ENCODE measurements at regions not wholly inside any gene's neighbourhood (a gene's known extent, or its start where the extent isn't known, plus 50 kb on each side); places are given as distances from the start of the nearest gene placed in this dataset.
"Not testable (repeated sequence)": the region's sequence is repeated elsewhere in the genome, so short reads cannot be mapped to it uniquely, and the experiment has no call there.

DNA sequence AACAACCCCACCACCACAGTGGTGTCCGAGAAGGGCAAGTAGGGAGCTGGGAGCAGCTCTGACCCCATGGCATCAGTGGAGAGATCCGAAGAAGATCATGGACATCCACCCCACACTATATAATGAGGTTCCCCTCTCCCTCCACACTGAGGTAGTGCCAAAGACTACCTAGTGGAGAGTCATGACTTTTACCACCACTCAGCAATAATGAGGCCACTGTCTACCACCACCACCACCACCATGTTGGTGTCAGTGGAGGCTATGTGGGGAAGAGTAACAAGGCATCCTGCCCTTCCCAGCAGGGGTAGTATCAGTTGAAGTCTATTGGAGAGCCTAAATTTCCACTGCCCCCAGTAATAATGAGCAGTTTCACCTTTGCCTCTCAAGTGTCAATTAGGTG, 321.7 kb upstream of the ZC3H15 start:
- H3K27ac ChIP-seq = no peak overlapping the region
- no peaks in the 10 kb centered on the region for H3K4me1 ChIP-seq
- no peak overlapping the region for H3K4me3 ChIP-seq
- no peak for DNase-seq (ENCODE audit: low spot score)
- H3K36me3 ChIP-seq = no peaks in the 10 kb centered on the region
- peaks cover 0 to 3% of the 10 kb centered on the region in 2 donors for H3K9me3 ChIP-seq
- no peak for TF ChIP-seq CTCF (IDR thresholded peaks at IDR 0.05)
- H3K27me3 ChIP-seq = no peaks in the 10 kb centered on the region

- no peak for TF ChIP-seq CTCF (IDR thresholded peaks at IDR 0.05)
- DNase-seq (ENCODE audit: low spot score) = no peak
- no peak overlapping the region for H3K27ac ChIP-seq
- no peaks in the 10 kb centered on the region for H3K36me3 ChIP-seq
- H3K9me3 ChIP-seq = no peaks in the 10 kb centered on the region
- no peaks in the 10 kb centered on the region for H3K4me1 ChIP-seq
- no peaks in the 10 kb centered on the region for H3K27me3 ChIP-seq
- H3K4me3 ChIP-seq = no peak overlapping the region
These were observed 315.4 kb upstream of the ZC3H15 start for GRCh38 chr2:186170693-186171092.

- Histone ChIP-seq H3K4me1 (no peaks in the 10 kb centered on the region), H3K27me3 (no peaks in the 10 kb centered on the region), H3K4me3 (no peak overlapping the region), H3K9me3 (no peaks in the 10 kb centered on the region), H3K27ac (no peak overlapping the region), H3K36me3 (no peaks in the 10 kb centered on the region)
- no peak for DNase-seq (ENCODE audit: low spot score)
- TF ChIP-seq CTCF (IDR thresholded peaks at IDR 0.05) = no peak
These were observed 304.4 kb upstream of the ZC3H15 start for GRCh38 chr2:186181625-186182024.

DNA sequence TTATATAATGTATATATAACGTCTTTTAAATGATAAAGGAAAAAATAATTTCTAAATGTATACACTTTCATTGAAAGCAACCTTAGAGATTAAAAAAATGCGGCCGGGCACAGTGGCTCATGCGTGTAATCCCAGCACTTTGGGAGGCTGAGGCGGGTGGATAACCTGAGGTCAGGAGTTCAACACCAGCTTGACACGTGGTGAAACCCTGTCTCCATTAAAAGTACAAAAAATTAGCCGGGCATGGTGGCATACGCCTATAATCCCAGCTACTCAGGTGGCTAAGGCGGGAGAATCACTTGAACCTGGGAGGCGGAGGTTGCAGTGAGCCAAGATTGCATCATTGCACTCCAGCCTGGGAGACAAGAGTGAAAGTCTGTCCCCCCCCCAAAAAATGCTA, 303.7 kb upstream of the ZC3H15 start:
- H3K4me3 ChIP-seq; H3K9me3 ChIP-seq; H3K36me3 ChIP-seq; H3K27me3 ChIP-seq; DNase-seq (ENCODE audit: low spot score); H3K27ac ChIP-seq; H3K4me1 ChIP-seq: not testable (repeated sequence)

DNA sequence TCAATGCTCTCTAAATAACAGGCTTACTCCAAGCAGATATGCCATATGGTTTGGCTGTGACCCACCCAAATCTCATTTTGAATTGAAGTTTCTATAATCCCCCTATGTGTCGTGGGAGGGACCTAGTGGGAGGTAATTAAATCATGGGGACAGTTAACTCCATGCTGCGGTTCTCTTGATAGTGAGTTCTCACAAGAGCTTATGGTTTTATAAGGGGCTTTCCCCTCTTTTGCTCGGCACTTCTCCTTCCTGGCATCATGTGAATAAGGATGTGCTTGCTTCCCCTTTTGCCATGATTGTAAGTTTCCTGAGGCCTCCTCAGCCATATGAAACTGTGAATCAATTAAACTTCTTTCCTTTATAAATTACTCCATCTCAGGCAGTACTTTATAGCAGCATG, 302.7 kb upstream of the ZC3H15 start:
- TF ChIP-seq CTCF (IDR thresholded peaks at IDR 0.05) = no peak
- DNase-seq (ENCODE audit: low spot score) = no peak

GRCh38 chr2:186187854-186188253, 298.2 kb upstream of the ZC3H15 start:
- no peak for DNase-seq (ENCODE audit: low spot score)
- H3K4me1 ChIP-seq = no peaks in the 10 kb centered on the region
- H3K4me3 ChIP-seq = no peak overlapping the region
- no peaks in the 10 kb centered on the region for H3K27me3 ChIP-seq
- no peak overlapping the region for H3K27ac ChIP-seq
- H3K36me3 ChIP-seq = no peaks in the 10 kb centered on the region
- TF ChIP-seq CTCF (IDR thresholded peaks at IDR 0.05) = no peak
- no peaks in the 10 kb centered on the region for H3K9me3 ChIP-seq

More for the DNA sequence above, 302.7 kb upstream of the ZC3H15 start:
- H3K27ac ChIP-seq = no peak overlapping the region
- H3K9me3 ChIP-seq = no peaks in the 10 kb centered on the region
- H3K27me3 ChIP-seq = no peaks in the 10 kb centered on the region
- no peak overlapping the region for H3K4me3 ChIP-seq
- H3K4me1 ChIP-seq = no peaks in the 10 kb centered on the region
- no peaks in the 10 kb centered on the region for H3K36me3 ChIP-seq
